HUES48 (cell line): ENCODE measurements at regions not wholly inside any gene's neighbourhood (a gene's known extent, or its start where the extent isn't known, plus 50 kb on each side); places are given as distances from the start of the nearest gene placed in this dataset.

Experiments used
- H3K27ac ChIP-seq: one replicate; pipeline ENCODE4 v1.7.0; 2013; ENCODE audit warnings: low read depth, low read length, inconsistent platforms
- H3K27me3 ChIP-seq: 2 replicates; pipeline ENCODE4 v1.6.1; 2013; ENCODE audit warnings: mild to moderate bottlenecking, low read length; ENCODE audit not compliant: control insufficient read depth, insufficient read depth
- H3K36me3 ChIP-seq: 2 replicates; pipeline ENCODE4 v1.6.1; 2013; ENCODE audit warnings: low read length; ENCODE audit not compliant: control insufficient read depth, insufficient read depth
- H3K4me1 ChIP-seq: 2 replicates; pipeline ENCODE4 v1.6.1; 2013; ENCODE audit warnings: mild to moderate bottlenecking, low read length; ENCODE audit not compliant: control insufficient read depth, insufficient read depth
- H3K4me3 ChIP-seq: 2 replicates; pipeline ENCODE4 v1.5.1; 2013; ENCODE audit warnings: mild to moderate bottlenecking, low read depth, low read length
- H3K9ac ChIP-seq: 2 replicates; pipeline ENCODE4 v1.6.1; 2013; ENCODE audit warnings: mild to moderate bottlenecking, low read depth, low read length, moderate library complexity
- H3K9me3 ChIP-seq: 2 replicates; pipeline ENCODE4 v1.6.1; 2013; ENCODE audit warnings: low read length; ENCODE audit not compliant: control insufficient read depth, insufficient read depth

- H3K27ac ChIP-seq = no peak overlapping the region
- H3K9ac ChIP-seq = no peak overlapping the region
Observed at GRCh38 chr4:175559526-175559925, 252.5 kb downstream of the GPM6A start.

GRCh38 chr4:175560604-175561003 lies 251.5 kb downstream of the GPM6A start:
- H3K4me3 ChIP-seq = no peak overlapping the region
- no peaks in the 10 kb centered on the region for H3K27me3 ChIP-seq
- H3K27ac ChIP-seq = no peak overlapping the region
- no peak overlapping the region for H3K9ac ChIP-seq
- H3K9me3 ChIP-seq = no peaks in the 10 kb centered on the region
- H3K4me1 ChIP-seq = no peaks in the 10 kb centered on the region
- H3K36me3 ChIP-seq = no peaks in the 10 kb centered on the region

More at GRCh38 chr4:175559526-175559925, 252.5 kb downstream of the GPM6A start:
- no peaks in the 10 kb centered on the region for H3K27me3 ChIP-seq
- H3K9me3 ChIP-seq = no peaks in the 10 kb centered on the region
- no peaks in the 10 kb centered on the region for H3K36me3 ChIP-seq
- H3K4me1 ChIP-seq = no peaks in the 10 kb centered on the region
- H3K4me3 ChIP-seq = no peak overlapping the region

- H3K4me3 ChIP-seq = no peak overlapping the region
Observed at GRCh38 chr4:175561696-175562095, 250.4 kb downstream of the GPM6A start.

GRCh38 chr4:175562111-175562510 lies 250.0 kb downstream of the GPM6A start:
- no peak overlapping the region for H3K9ac ChIP-seq
- H3K36me3 ChIP-seq = no peaks in the 10 kb centered on the region
- no peak overlapping the region for H3K27ac ChIP-seq
- no peaks in the 10 kb centered on the region for H3K9me3 ChIP-seq
- H3K4me3 ChIP-seq = no peak overlapping the region
- H3K27me3 ChIP-seq = no peaks in the 10 kb centered on the region
- H3K4me1 ChIP-seq = no peaks in the 10 kb centered on the region

More at GRCh38 chr4:175561696-175562095, 250.4 kb downstream of the GPM6A start:
- Histone ChIP-seq H3K27ac (no peak overlapping the region), H3K27me3 (no peaks in the 10 kb centered on the region), H3K4me1 (no peaks in the 10 kb centered on the region), H3K9me3 (no peaks in the 10 kb centered on the region), H3K9ac (no peak overlapping the region), H3K36me3 (no peaks in the 10 kb centered on the region)

GRCh38 chr4:175562542-175562941 lies 249.5 kb downstream of the GPM6A start:
- no peaks in the 10 kb centered on the region for H3K9me3 ChIP-seq

More at GRCh38 chr4:175562542-175562941, 249.5 kb downstream of the GPM6A start:
- no peaks in the 10 kb centered on the region for H3K4me1 ChIP-seq
- no peak overlapping the region for H3K4me3 ChIP-seq
- no peak overlapping the region for H3K9ac ChIP-seq
- H3K27ac ChIP-seq = no peak overlapping the region
- no peaks in the 10 kb centered on the region for H3K27me3 ChIP-seq
- H3K36me3 ChIP-seq = no peaks in the 10 kb centered on the region
